Activated CD4-positive, alpha-beta T cell treated with anti-CD3 and anti-CD28 coated beads for 36 hours (primary cell): ENCODE measurements at regions not wholly inside any gene's neighbourhood (a gene's known extent, or its start where the extent isn't known, plus 50 kb on each side); places are given as distances from the start of the nearest gene placed in this dataset.
"Not testable (repeated sequence)": the region's sequence is repeated elsewhere in the genome, so short reads cannot be mapped to it uniquely, and the experiment has no call there.

Experiments used
- ATAC-seq: fragments of 200-7000 bp; cut with Tn5 transposase; one replicate; pipeline ENCODE4 v1.10.0; 2021; ENCODE audit warnings: mild to moderate bottlenecking, moderate library complexity
- CTCF ChIA-PET: fragments of 350-600 bp; sonication (Branson Sonifier 250); formaldehyde crosslinking; loops from one replicate; lab custom pipeline; 2021; ENCODE audit warnings: antibody characterized with exemption; lab: Charles Lee
- POLR2A ChIA-PET: fragments of 350-600 bp; sonication (Branson Sonifier 250); formaldehyde crosslinking; loops from one replicate; lab custom pipeline; 2021; ENCODE audit warnings: antibody characterized with exemption, inconsistent platforms; lab: Charles Lee
- DNase-seq: peaks from one replicate; pipeline ENCODE4 v3.0.0-alpha.2; 2020
- H3K27ac Mint-ChIP-seq: one replicate; pipeline ENCODE4 v1.8.0; 2021; ENCODE audit warnings: mixed read lengths
- H3K27me3 Mint-ChIP-seq: one replicate; pipeline ENCODE4 v1.8.0; 2021; ENCODE audit warnings: mixed read lengths
- H3K36me3 Mint-ChIP-seq: one replicate; pipeline ENCODE4 v1.8.0; 2021; ENCODE audit warnings: low read depth, mixed read lengths
- H3K4me1 Mint-ChIP-seq: one replicate; pipeline ENCODE4 v1.8.0; 2021; ENCODE audit warnings: mixed read lengths
- H3K4me3 Mint-ChIP-seq: one replicate; pipeline ENCODE4 v1.8.0; 2021; ENCODE audit warnings: mild to moderate bottlenecking, moderate library complexity, mixed read lengths
- H3K9me3 Mint-ChIP-seq: one replicate; pipeline ENCODE4 v1.8.0; 2021; ENCODE audit warnings: low read depth, mixed read lengths
- intact Hi-C, 2 experiments: fragments of 100-400 bp; cut with DNase I in 1 of 2; cut with micrococcal nuclease in 1 of 2; formaldehyde crosslinking; loops; one replicate each; pipeline versions ENCODE4 v1.14.2 to v1.15.1; 2022 to 2024; cut with DNase I, micrococcal nuclease

DNA sequence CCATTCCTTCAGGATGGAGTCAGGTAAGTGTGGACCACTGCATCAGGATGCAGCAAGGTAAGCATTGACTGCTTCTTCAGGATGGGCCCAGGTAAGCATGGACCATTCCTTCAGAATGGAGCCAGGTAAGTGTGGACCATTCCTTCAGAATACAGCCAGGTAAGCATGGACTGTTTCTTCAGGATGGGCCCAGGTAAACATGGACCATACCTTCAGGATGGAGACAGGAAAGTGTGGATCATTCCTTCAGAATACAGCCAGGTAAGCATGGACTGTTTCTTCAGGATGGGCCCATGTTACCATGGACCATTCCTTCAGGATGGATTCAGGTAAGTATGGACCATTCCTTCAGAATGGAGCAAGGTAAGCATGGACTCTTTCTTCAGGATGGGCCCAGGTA is 89.4 kb upstream of the SPACA7 start:
- DNase-seq, H3K27me3 Mint-ChIP-seq, ATAC-seq, intact Hi-C loops, POLR2A ChIA-PET, H3K27ac Mint-ChIP-seq, H3K9me3 Mint-ChIP-seq, H3K36me3 Mint-ChIP-seq, H3K4me1 Mint-ChIP-seq, CTCF ChIA-PET, H3K4me3 Mint-ChIP-seq: not testable (repeated sequence)

DNA sequence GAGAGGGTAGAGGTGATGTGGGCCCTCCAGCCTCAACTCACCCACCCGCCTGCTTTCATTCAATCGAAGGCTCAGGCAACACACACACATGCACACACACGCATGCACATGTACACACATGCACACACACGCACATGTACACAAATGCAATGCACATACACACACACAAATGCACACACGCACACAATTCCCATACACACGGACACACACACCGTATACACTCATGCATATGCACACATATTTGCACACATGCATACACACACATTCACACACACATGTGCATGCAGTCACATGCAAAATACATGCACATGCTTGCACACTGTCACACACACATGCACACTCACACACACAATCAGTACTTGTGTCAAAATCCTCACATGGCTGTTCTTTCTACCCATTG is 55.9 kb upstream of the SPACA7 start:
- H3K36me3 Mint-ChIP-seq = no peaks in the 10 kb centered on the region
- no peak overlapping the region for H3K4me3 Mint-ChIP-seq
- H3K4me1 Mint-ChIP-seq = no peaks in the 10 kb centered on the region
- intact Hi-C loops = no loop called here
- ChIA-PET POLR2A (no interaction called here), CTCF (no interaction called here)
- DNase-seq (no peak), ATAC-seq (no peak)
- H3K9me3 Mint-ChIP-seq = peaks cover 6% of the 10 kb centered on the region
- peaks cover 13% of the 10 kb centered on the region for H3K27me3 Mint-ChIP-seq
- H3K27ac Mint-ChIP-seq = no peak overlapping the region

DNA sequence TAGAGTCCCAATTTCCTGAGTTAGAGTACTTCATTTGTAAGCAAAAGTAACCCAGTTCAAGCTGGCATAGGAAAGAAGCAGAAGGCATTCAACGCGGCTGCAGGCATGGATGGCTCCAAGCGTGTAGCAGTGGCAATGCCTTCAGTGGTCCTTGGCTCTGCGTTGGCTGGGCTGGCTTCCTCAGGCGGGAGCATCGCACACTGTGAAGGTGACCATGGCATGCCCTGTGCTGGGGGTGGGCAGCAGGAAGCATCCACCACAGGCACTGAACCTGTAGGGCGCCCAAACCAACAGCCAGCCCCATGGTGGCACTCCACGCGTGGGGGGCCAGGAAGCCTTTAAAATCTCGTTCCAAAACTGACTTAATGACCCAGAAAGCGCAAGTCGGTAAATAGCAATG is 53.6 kb upstream of the SPACA7 start:
- H3K36me3 Mint-ChIP-seq = no peaks in the 10 kb centered on the region
- POLR2A ChIA-PET = no interaction called here
- intact Hi-C loops = no loop called here
- ATAC-seq (no peak), DNase-seq (no peak)
- H3K4me3 Mint-ChIP-seq = no peak overlapping the region
- no peaks in the 10 kb centered on the region for H3K4me1 Mint-ChIP-seq
- CTCF ChIA-PET = no interaction called here
- peaks cover 15% of the 10 kb centered on the region for H3K27me3 Mint-ChIP-seq
- H3K27ac Mint-ChIP-seq = no peak overlapping the region
- H3K9me3 Mint-ChIP-seq = no peaks in the 10 kb centered on the region

DNA sequence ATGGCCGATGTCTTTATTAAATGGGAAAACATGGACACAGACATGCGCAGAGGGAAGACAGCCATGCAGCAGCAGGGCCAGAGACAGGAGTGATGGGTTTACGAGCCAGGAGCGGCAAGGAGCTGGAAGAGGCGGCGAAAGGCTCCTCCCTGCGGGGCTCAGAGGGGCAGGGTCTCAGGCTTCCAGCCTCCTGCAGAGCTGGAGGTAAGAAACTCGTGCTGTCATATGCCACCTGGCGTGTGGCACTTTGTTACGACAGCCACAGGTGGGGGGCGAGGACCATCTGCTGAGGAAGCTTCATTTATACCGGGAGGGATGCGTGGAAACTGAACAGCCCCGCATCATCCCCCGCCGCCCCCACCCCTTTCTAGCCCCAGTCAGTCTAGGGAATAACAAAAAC is 52.0 kb upstream of the SPACA7 start:
- Mint-ChIP-seq H3K36me3 (no peaks in the 10 kb centered on the region), H3K27ac (no peak overlapping the region), H3K4me3 (no peak overlapping the region), H3K27me3 (peaks cover 21% of the 10 kb centered on the region), H3K9me3 (no peaks in the 10 kb centered on the region), H3K4me1 (no peaks in the 10 kb centered on the region)
- ChIA-PET POLR2A (no interaction called here), CTCF (no interaction called here)
- intact Hi-C loops = no loop called here
- DNase-seq (no peak), ATAC-seq (no peak)

- Mint-ChIP-seq H3K4me1 (no peaks in the 10 kb centered on the region), H3K4me3 (no peak overlapping the region), H3K27ac (no peak overlapping the region), H3K36me3 (no peaks in the 10 kb centered on the region), H3K9me3 (no peaks in the 10 kb centered on the region), H3K27me3 (peaks cover 23% of the 10 kb centered on the region)
- intact Hi-C loops = no loop called here
- POLR2A ChIA-PET = no interaction called here
- DNase-seq = no peak
- CTCF ChIA-PET = no interaction called here
- ATAC-seq = no peak
Measured at GRCh38 chr13:112325142-112325808, 50.9 kb upstream of the SPACA7 start.

- Mint-ChIP-seq H3K27me3 (peaks cover 26% of the 10 kb centered on the region), H3K27ac (no peak overlapping the region), H3K4me3 (no peak overlapping the region), H3K36me3 (no peaks in the 10 kb centered on the region), H3K9me3 (no peaks in the 10 kb centered on the region), H3K4me1 (no peaks in the 10 kb centered on the region)
- ChIA-PET CTCF (no interaction called here), POLR2A (no interaction called here)
- DNase-seq (no peak), ATAC-seq (no peak)
- intact Hi-C loops = no loop called here
Measured at GRCh38 chr13:112325920-112326645, 50.1 kb upstream of the SPACA7 start.
